ENCODE measurements at regions not wholly inside any gene's neighbourhood (a gene's known extent, or its start where the extent isn't known, plus 50 kb on each side); places are given as distances from the start of the nearest gene placed in this dataset.

- TF ChIP-seq CTCF (IDR thresholded peaks at IDR 0.05) (no peak), POLR2A (IDR thresholded peaks at IDR 0.05) (no peak)
Measured at GRCh38 chr11:134463716-134464115, 51.7 kb upstream of the B3GAT1 start.
